ENCODE measurements at regions not wholly inside any gene's neighbourhood (a gene's known extent, or its start where the extent isn't known, plus 50 kb on each side); places are given as distances from the start of the nearest gene placed in this dataset.

- H3K9me3 ChIP-seq (ENCODE audit: low read depth, low read length, poor library complexity, severe bottlenecking) = no peaks in the 10 kb centered on the region
- no peak for DNase-seq (ENCODE audit: low spot score)
- no peaks in the 10 kb centered on the region for H3K4me1 ChIP-seq (ENCODE audit: insufficient read depth, low read length, poor library complexity, severe bottlenecking)
- no TSS peak for BruUV-seq (replicated peaks)
- H3K27ac ChIP-seq (ENCODE audit: low read depth, low read length, poor library complexity, severe bottlenecking) = no peak overlapping the region
- ChIA-PET CTCF (no interaction called here), POLR2A (ENCODE audit: low non-redundant PET) (no interaction called here)
- H3K27me3 ChIP-seq (replicated peaks; ENCODE audit: insufficient read depth, low read depth, low read length, poor library complexity) = no peaks in the 10 kb centered on the region
- H3K36me3 ChIP-seq (ENCODE audit: insufficient read depth, low read length, poor library complexity, severe bottlenecking) = no peaks in the 10 kb centered on the region
- intact Hi-C loops (cut with micrococcal nuclease; ENCODE audit: unreplicated experiment) = no loop called here
- no peak overlapping the region for H3K4me3 ChIP-seq (ENCODE audit: low read depth, low read length, poor library complexity, severe bottlenecking)
- no peak for TF ChIP-seq EZH2 (IDR thresholded peaks at IDR 0.05; ENCODE audit: borderline replicate concordance, low read depth, low read length, poor library complexity, severe bottlenecking)
- TF ChIP-seq, protein P1, sequence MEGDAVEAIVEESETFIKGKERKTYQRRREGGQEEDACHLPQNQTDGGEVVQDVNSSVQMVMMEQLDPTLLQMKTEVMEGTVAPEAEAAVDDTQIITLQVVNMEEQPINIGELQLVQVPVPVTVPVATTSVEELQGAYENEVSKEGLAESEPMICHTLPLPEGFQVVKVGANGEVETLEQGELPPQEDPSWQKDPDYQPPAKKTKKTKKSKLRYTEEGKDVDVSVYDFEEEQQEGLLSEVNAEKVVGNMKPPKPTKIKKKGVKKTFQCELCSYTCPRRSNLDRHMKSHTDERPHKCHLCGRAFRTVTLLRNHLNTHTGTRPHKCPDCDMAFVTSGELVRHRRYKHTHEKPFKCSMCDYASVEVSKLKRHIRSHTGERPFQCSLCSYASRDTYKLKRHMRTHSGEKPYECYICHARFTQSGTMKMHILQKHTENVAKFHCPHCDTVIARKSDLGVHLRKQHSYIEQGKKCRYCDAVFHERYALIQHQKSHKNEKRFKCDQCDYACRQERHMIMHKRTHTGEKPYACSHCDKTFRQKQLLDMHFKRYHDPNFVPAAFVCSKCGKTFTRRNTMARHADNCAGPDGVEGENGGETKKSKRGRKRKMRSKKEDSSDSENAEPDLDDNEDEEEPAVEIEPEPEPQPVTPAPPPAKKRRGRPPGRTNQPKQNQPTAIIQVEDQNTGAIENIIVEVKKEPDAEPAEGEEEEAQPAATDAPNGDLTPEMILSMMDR (conservative IDR thresholded peaks at IDR 0.05; ENCODE audit: low read depth, low read length) = no peak
Observed at GRCh38 chr2:142694282-142694681, 183.2 kb upstream of the KYNU start.

DNA sequence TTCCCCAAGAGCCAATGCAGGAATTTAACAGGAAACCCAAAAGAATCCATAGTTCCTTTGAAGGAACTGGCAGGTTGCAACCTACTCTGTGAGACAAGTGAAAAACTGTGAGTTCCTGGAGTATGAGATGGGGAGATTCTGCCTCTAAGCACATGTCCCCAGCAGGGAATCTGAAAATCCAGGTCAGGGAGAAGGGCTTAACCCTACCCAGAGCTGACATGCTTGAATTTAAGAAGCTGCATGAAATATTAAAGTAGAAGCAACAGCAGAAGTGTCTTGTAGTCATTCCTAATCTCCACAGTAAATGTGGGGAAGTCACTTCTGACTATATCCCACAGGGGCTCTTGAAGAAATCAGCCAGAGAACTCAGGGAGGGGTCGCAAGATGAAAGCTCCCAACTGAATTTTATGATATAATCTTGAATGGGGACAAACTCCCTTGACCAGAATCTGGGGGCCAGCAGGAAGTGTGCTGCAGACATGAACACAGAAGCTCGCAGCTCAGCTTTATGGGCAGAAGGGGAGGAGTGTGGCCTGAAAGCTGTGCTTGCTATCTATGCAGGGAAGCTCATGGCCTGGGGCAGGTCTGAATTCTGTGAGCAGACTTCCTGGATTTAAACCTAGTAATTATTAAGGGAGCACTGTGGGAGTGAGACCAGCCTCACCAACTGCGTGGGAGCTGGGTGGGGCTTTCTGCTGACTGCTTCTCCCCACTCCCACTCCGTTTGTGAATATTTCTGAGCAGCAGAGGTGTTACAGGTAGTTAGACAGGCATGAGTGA is 184.1 kb upstream of the KYNU start:
- POLR2A ChIA-PET (ENCODE audit: low non-redundant PET) = no interaction called here
- H3K36me3 ChIP-seq (ENCODE audit: insufficient read depth, low read length, poor library complexity, severe bottlenecking) = no peaks in the 10 kb centered on the region
- no peak overlapping the region for H3K27ac ChIP-seq (ENCODE audit: low read depth, low read length, poor library complexity, severe bottlenecking)
- H3K9me3 ChIP-seq (ENCODE audit: low read depth, low read length, poor library complexity, severe bottlenecking) = no peaks in the 10 kb centered on the region
- H3K4me1 ChIP-seq (ENCODE audit: insufficient read depth, low read length, poor library complexity, severe bottlenecking) = no peaks in the 10 kb centered on the region
- intact Hi-C loops (cut with micrococcal nuclease; ENCODE audit: unreplicated experiment) = no loop called here
- TF ChIP-seq EZH2 (IDR thresholded peaks at IDR 0.05; ENCODE audit: borderline replicate concordance, low read depth, low read length, poor library complexity, severe bottlenecking) = no peak
- TF ChIP-seq, protein P1 (conservative IDR thresholded peaks at IDR 0.05; ENCODE audit: low read depth, low read length) = no peak
- CTCF ChIA-PET = no interaction called here
- no peak overlapping the region for H3K4me3 ChIP-seq (ENCODE audit: low read depth, low read length, poor library complexity, severe bottlenecking)
- H3K27me3 ChIP-seq (replicated peaks; ENCODE audit: insufficient read depth, low read depth, low read length, poor library complexity) = no peaks in the 10 kb centered on the region
- no TSS peak for BruUV-seq (replicated peaks)
- DNase-seq (ENCODE audit: low spot score) = no peak

GRCh38 chr2:142688856-142689605 is 188.4 kb upstream of the KYNU start:
- Histone ChIP-seq H3K9me3 (ENCODE audit: low read depth, low read length, poor library complexity, severe bottlenecking) (no peaks in the 10 kb centered on the region), H3K4me3 (ENCODE audit: low read depth, low read length, poor library complexity, severe bottlenecking) (no peak overlapping the region), H3K27me3 (replicated peaks; ENCODE audit: insufficient read depth, low read depth, low read length, poor library complexity) (no peaks in the 10 kb centered on the region), H3K36me3 (ENCODE audit: insufficient read depth, low read length, poor library complexity, severe bottlenecking) (no peaks in the 10 kb centered on the region), H3K4me1 (ENCODE audit: insufficient read depth, low read length, poor library complexity, severe bottlenecking) (no peaks in the 10 kb centered on the region), H3K27ac (ENCODE audit: low read depth, low read length, poor library complexity, severe bottlenecking) (no peak overlapping the region)
- CTCF ChIA-PET = no interaction called here
- no TSS peak for BruUV-seq (replicated peaks)
- POLR2A ChIA-PET (ENCODE audit: low non-redundant PET) = no interaction called here
- DNase-seq (ENCODE audit: low spot score) = no peak
- TF ChIP-seq EZH2 (IDR thresholded peaks at IDR 0.05; ENCODE audit: borderline replicate concordance, low read depth, low read length, poor library complexity, severe bottlenecking) = no peak
- TF ChIP-seq, protein P1 (conservative IDR thresholded peaks at IDR 0.05; ENCODE audit: low read depth, low read length) = no peak
- intact Hi-C loops (cut with micrococcal nuclease; ENCODE audit: unreplicated experiment) = no loop called here
